Cardiac muscle cell (in vitro differentiated cells and primary cell): ENCODE measurements at regions not wholly inside any gene's neighbourhood (a gene's known extent, or its start where the extent isn't known, plus 50 kb on each side); places are given as distances from the start of the nearest gene placed in this dataset.
"Not testable (repeated sequence)": the region's sequence is repeated elsewhere in the genome, so short reads cannot be mapped to it uniquely, and the experiment has no call there.

Experiments
- DNase-seq, 2 donors: peaks; one replicate each; pipeline versions ENCODE4 v3.0.0 to v3.0.0-alpha.2; 2010 to 2017; ENCODE audit warnings: low read depth in 1 of 2, low spot score in 1 of 2
- H3K27ac ChIP-seq: fragments of 200-600 bp; sonication (generic); 2 replicates; pipeline ENCODE4 v1.5.1; 2016
- H3K27me3 ChIP-seq: fragments of 200-600 bp; sonication (generic); 2 replicates; pipeline ENCODE4 v1.6.0; 2016; ENCODE audit warnings: control low read depth
- H3K36me3 ChIP-seq: fragments of 200-600 bp; sonication (generic); 2 replicates; pipeline ENCODE4 v1.5.1; 2016; ENCODE audit warnings: control low read depth
- H3K4me1 ChIP-seq: fragments of 200-600 bp; sonication (generic); 2 replicates; pipeline ENCODE4 v1.8.1; 2017; ENCODE audit warnings: low read depth, mild to moderate bottlenecking, mixed run types
- H3K4me3 ChIP-seq: fragments of 200-600 bp; sonication (generic); 2 replicates; pipeline ENCODE4 v1.5.1; 2016; ENCODE audit warnings: mild to moderate bottlenecking
- H3K9me3 ChIP-seq: fragments of 200-600 bp; sonication (generic); 2 replicates; pipeline ENCODE4 v1.5.1; 2017; ENCODE audit warnings: low read depth, mild to moderate bottlenecking, control low read depth
- CTCF ChIP-seq: IDR thresholded peaks from 2 replicates; pipeline ENCODE4 v1.5.1; 2012; ENCODE audit warnings: low read depth, mild to moderate bottlenecking, low read length

DNA sequence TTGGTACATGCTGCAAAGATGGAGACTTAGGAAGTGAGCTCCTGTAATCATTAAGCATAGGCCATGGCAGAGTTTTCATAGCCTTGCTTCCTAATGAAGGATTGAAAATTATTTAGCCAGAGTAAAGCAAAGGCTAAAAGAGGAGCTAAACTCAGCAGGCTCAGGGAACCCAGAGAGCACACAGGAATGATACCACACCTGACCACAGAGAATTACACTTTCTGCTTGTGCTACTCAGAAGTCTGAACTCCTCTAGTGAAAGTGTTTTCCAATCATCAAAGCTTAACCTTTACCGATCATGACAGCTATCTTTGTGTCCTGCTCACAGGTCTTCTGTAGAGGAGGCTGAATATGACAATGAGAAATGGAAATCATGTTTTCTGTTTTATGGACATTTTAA lies 347.7 kb downstream of the OTUD1 start:
- no peak overlapping the region for H3K4me3 ChIP-seq
- TF ChIP-seq CTCF = no peak
- no peak overlapping the region for H3K27ac ChIP-seq
- H3K9me3 ChIP-seq = no peaks in the 10 kb centered on the region
- no peak for DNase-seq
- no peaks in the 10 kb centered on the region for H3K27me3 ChIP-seq
- no peaks in the 10 kb centered on the region for H3K36me3 ChIP-seq
- H3K4me1 ChIP-seq = no peaks in the 10 kb centered on the region

DNA sequence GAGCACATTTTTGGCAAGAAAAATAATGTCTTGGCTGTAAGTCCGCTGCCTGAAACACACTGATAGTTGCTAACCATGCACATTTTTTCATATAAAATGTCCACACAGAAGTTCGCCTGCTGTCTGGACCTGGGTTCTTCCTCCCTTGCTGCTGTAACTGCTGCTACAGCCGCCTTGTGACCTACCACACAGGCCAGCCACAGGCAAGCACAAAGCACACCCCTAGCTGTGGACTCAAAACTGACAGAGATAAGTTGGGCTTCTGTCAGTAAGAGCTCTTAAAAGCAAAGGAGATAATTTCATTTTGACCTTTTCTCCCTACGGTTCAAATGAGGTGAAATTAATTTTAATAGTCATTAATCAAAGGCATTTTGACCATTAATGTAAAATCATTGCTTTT lies 354.7 kb downstream of the OTUD1 start:
- Histone ChIP-seq H3K27ac (no peak overlapping the region), H3K4me1 (no peaks in the 10 kb centered on the region), H3K36me3 (no peaks in the 10 kb centered on the region), H3K9me3 (no peaks in the 10 kb centered on the region), H3K27me3 (no peaks in the 10 kb centered on the region), H3K4me3 (no peak overlapping the region)
- peak in 1 of 2 donors; percentile 10 for DNase-seq
- TF ChIP-seq CTCF = no peak

DNA sequence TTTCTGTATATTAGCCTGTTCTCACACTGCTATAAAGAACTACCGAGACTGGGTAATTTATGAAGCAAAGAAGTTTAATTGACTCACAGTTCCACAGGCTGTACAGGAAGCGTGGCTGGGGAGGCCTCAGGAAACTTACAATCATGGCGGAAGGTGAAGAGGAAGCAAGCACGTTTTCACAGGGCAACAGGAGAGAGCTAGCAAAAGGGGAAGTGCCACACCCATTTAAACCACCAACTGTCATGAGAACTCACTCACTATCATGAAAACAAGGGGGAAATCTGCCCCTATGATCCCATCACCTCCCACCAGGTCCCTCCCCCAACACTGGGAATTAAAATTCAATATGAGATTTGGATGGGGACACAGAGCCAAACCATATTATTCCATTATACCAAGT lies 358.6 kb downstream of the OTUD1 start:
- not testable (repeated sequence) for H3K27ac ChIP-seq, H3K4me1 ChIP-seq, DNase-seq, H3K9me3 ChIP-seq, H3K4me3 ChIP-seq, H3K27me3 ChIP-seq, H3K36me3 ChIP-seq

GRCh38 chr10:23804125-23804524 lies 365.2 kb downstream of the OTUD1 start:
- H3K4me1 ChIP-seq = no peaks in the 10 kb centered on the region
- H3K9me3 ChIP-seq = no peaks in the 10 kb centered on the region
- no peak overlapping the region for H3K4me3 ChIP-seq
- TF ChIP-seq CTCF = no peak
- DNase-seq = no peak
- H3K36me3 ChIP-seq = no peaks in the 10 kb centered on the region
- H3K27me3 ChIP-seq = no peaks in the 10 kb centered on the region
- H3K27ac ChIP-seq = no peak overlapping the region

- Histone ChIP-seq H3K27ac (no peak overlapping the region), H3K4me3 (no peak overlapping the region), H3K27me3 (no peaks in the 10 kb centered on the region), H3K36me3 (no peaks in the 10 kb centered on the region), H3K4me1 (no peaks in the 10 kb centered on the region), H3K9me3 (no peaks in the 10 kb centered on the region)
- no peak for DNase-seq
- no peak for TF ChIP-seq CTCF
These were observed 374.8 kb downstream of the OTUD1 start for GRCh38 chr10:23813687-23814086.

DNA sequence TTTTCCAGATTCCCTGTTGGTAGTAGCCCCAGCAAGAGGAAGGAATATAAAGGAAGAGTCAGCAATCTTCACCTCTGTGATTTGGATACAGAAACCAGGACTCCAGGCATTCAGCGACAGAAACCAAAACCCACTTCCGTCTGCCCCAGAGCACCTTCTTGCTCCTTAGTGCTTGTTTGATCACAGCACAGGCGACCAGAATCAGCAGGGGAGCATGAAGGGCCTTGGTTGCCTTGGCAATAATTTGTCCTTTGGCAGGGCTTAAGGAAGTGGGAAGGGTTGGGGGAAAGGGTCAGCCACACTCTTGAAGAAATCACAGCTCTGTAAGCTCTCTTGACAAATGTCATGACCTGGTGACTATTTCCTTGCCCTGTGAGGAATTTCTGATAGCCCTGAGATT lies 379.6 kb downstream of the OTUD1 start:
- no peaks in the 10 kb centered on the region for H3K36me3 ChIP-seq
- H3K4me1 ChIP-seq = no peaks in the 10 kb centered on the region
- no peak for DNase-seq
- H3K27ac ChIP-seq = no peak overlapping the region
- no peaks in the 10 kb centered on the region for H3K9me3 ChIP-seq
- TF ChIP-seq CTCF = no peak
- no peaks in the 10 kb centered on the region for H3K27me3 ChIP-seq
- H3K4me3 ChIP-seq = no peak overlapping the region
